Liver (tissue), 8 donors: ENCODE measurements at regions not wholly inside any gene's neighbourhood (a gene's known extent, or its start where the extent isn't known, plus 50 kb on each side); places are given as distances from the start of the nearest gene placed in this dataset.

Experiments used
- DNase-seq: peaks from one replicate; pipeline ENCODE4 v3.0.0-alpha.2; 2017; ENCODE audit warnings: low spot score
- H3K27ac ChIP-seq, 2 donors: one replicate each; pipeline ENCODE4 v1.7.0; 2013; ENCODE audit warnings: inconsistent platforms in 2 of 2, low read length in 2 of 2, control low read depth in 1 of 2, low read depth in 1 of 2, mild to moderate bottlenecking in 1 of 2
- H3K27me3 ChIP-seq, 4 donors: one replicate each; pipeline versions ENCODE4 v1.6.1 to v1.7.0; 2013; ENCODE audit warnings: low read length in 3 of 4, inconsistent platforms in 1 of 4, mild to moderate bottlenecking in 1 of 4, moderate library complexity in 1 of 4; ENCODE audit not compliant: control insufficient read depth in 4 of 4, insufficient read depth in 4 of 4
- H3K36me3 ChIP-seq, 4 donors: one replicate each; pipeline versions ENCODE4 v1.6.1 to v1.7.0; 2013; ENCODE audit warnings: low read length in 3 of 4, mild to moderate bottlenecking in 3 of 4, low read depth in 1 of 4, moderate library complexity in 1 of 4; ENCODE audit not compliant: control insufficient read depth in 4 of 4, insufficient read depth in 3 of 4
- H3K4me1 ChIP-seq, 4 donors: one replicate each; pipeline versions ENCODE4 v1.6.1 to v1.7.0; 2013; ENCODE audit warnings: low read length in 3 of 4, mild to moderate bottlenecking in 3 of 4, moderate library complexity in 1 of 4; ENCODE audit not compliant: control insufficient read depth in 4 of 4, insufficient read depth in 4 of 4
- H3K4me3 ChIP-seq, 3 donors: one replicate each; pipeline versions ENCODE4 v1.6.1 to v1.7.0; 2013; ENCODE audit warnings: low read length in 3 of 3, control low read depth in 1 of 3, low read depth in 1 of 3, mild to moderate bottlenecking in 1 of 3
- H3K9ac ChIP-seq, 2 donors: one replicate each; pipeline ENCODE4 v1.7.0; 2013; ENCODE audit warnings: low read length in 2 of 2, mild to moderate bottlenecking in 2 of 2, moderate library complexity in 2 of 2, control low read depth in 1 of 2, low read depth in 1 of 2
- H3K9me3 ChIP-seq, 4 donors: one replicate each; pipeline versions ENCODE4 v1.6.1 to v1.7.0; 2013; ENCODE audit warnings: low read length in 3 of 4; ENCODE audit not compliant: control insufficient read depth in 4 of 4
- ATF3 ChIP-seq: IDR thresholded peaks from 2 replicates; pipeline ENCODE4 v1.6.1; 2016; ENCODE audit warnings: antibody characterized with exemption
- CTCF ChIP-seq: fragments of 150-350 bp; IDR thresholded peaks from 2 replicates; pipeline ENCODE4 v1.5.1; 2017; ENCODE audit warnings: improper control_type of control experiment, low read depth, low read length; ENCODE audit not compliant: missing input control
- EGR1 ChIP-seq, 2 donors: IDR thresholded peaks; 2 replicates each; pipeline ENCODE4 v1.6.1; 2016 to 2018; ENCODE audit warnings: antibody characterized with exemption in 2 of 2, low read depth in 2 of 2
- FOXA1 ChIP-seq: IDR thresholded peaks from 2 replicates; pipeline ENCODE4 v1.6.1; 2016; ENCODE audit warnings: antibody characterized with exemption
- FOXA2 ChIP-seq: IDR thresholded peaks from 2 replicates; pipeline ENCODE4 v1.6.1; 2016; ENCODE audit warnings: antibody characterized with exemption
- GABPA ChIP-seq, 2 donors: IDR thresholded peaks in 1 of 2; conservative IDR thresholded peaks in 1 of 2; 2 replicates each; pipeline ENCODE4 v1.6.1; 2016; ENCODE audit warnings: antibody characterized with exemption in 2 of 2, mild to moderate bottlenecking in 1 of 2, moderate library complexity in 1 of 2
- HNF4A ChIP-seq, 2 donors: conservative IDR thresholded peaks; 2 replicates each; pipeline ENCODE4 v1.6.1; 2016; ENCODE audit warnings: antibody characterized with exemption in 2 of 2, mild to moderate bottlenecking in 2 of 2
- HNF4G ChIP-seq: IDR thresholded peaks from 2 replicates; pipeline ENCODE4 v1.6.1; 2016; ENCODE audit warnings: antibody characterized with exemption
- JUND ChIP-seq, 2 donors: IDR thresholded peaks; 2 replicates each; pipeline ENCODE4 v1.6.1; 2016; ENCODE audit warnings: antibody characterized with exemption in 2 of 2
- NR2F2 ChIP-seq: IDR thresholded peaks from 2 replicates; pipeline ENCODE4 v1.6.1; 2016; ENCODE audit warnings: antibody characterized with exemption
- RAD21 ChIP-seq, 2 donors: IDR thresholded peaks; 2 replicates each; pipeline ENCODE4 v1.6.1; 2016; ENCODE audit warnings: antibody characterized with exemption in 2 of 2, mild to moderate bottlenecking in 2 of 2
- REST ChIP-seq: IDR thresholded peaks from 2 replicates; pipeline ENCODE4 v1.6.1; 2016; ENCODE audit warnings: antibody characterized with exemption, mild to moderate bottlenecking
- RXRA ChIP-seq, 2 donors: IDR thresholded peaks; 2 replicates each; pipeline ENCODE4 v1.6.1; 2017 to 2018; ENCODE audit warnings: antibody characterized with exemption in 2 of 2, mild to moderate bottlenecking in 1 of 2
- SP1 ChIP-seq: IDR thresholded peaks from 2 replicates; pipeline ENCODE4 v1.6.1; 2018; ENCODE audit warnings: antibody characterized with exemption, mild to moderate bottlenecking
- TAF1 ChIP-seq: conservative IDR thresholded peaks from 2 replicates; pipeline ENCODE4 v1.6.1; 2016; ENCODE audit warnings: antibody characterized with exemption, mild to moderate bottlenecking
- YY1 ChIP-seq: IDR thresholded peaks from 2 replicates; pipeline ENCODE4 v1.6.1; 2016; ENCODE audit warnings: antibody characterized with exemption, mild to moderate bottlenecking
- WGBS: extraction: QIAGEN DNeasy Blood & Tissue Kit; methylation state at CpG from one replicate; pipeline ENCODE4 v1.1.7; 2013; 5-methylcytosine and 5-hydroxymethylcytosine counted together
- TF ChIP-seq, protein P1 (sequence below): IDR thresholded peaks from 2 replicates; pipeline ENCODE4 v1.6.1; 2016; ENCODE audit warnings: antibody characterized with exemption
- TF ChIP-seq, protein P2 (sequence below): IDR thresholded peaks from 2 replicates; pipeline ENCODE4 v1.6.1; 2016; ENCODE audit warnings: antibody characterized with exemption
- donor health status: healthy.
- donor health status: healthy.
- donor health status: healthy.
- donor health status: healthy.
- donor health status: healthy.

GRCh38 chr9:7690014-7690413 is 109.6 kb downstream of the DMAC1 start:
- Histone ChIP-seq H3K27ac (no peak overlapping the region), H3K9ac (no peak overlapping the region), H3K36me3 (no peaks in the 10 kb centered on the region), H3K4me3 (no peak overlapping the region), H3K27me3 (no peaks in the 10 kb centered on the region), H3K4me1 (no peaks in the 10 kb centered on the region), H3K9me3 (no peaks in the 10 kb centered on the region)
- TF ChIP-seq RAD21 (IDR thresholded peaks at IDR 0.05): no peak
- TF ChIP-seq, protein P1, sequence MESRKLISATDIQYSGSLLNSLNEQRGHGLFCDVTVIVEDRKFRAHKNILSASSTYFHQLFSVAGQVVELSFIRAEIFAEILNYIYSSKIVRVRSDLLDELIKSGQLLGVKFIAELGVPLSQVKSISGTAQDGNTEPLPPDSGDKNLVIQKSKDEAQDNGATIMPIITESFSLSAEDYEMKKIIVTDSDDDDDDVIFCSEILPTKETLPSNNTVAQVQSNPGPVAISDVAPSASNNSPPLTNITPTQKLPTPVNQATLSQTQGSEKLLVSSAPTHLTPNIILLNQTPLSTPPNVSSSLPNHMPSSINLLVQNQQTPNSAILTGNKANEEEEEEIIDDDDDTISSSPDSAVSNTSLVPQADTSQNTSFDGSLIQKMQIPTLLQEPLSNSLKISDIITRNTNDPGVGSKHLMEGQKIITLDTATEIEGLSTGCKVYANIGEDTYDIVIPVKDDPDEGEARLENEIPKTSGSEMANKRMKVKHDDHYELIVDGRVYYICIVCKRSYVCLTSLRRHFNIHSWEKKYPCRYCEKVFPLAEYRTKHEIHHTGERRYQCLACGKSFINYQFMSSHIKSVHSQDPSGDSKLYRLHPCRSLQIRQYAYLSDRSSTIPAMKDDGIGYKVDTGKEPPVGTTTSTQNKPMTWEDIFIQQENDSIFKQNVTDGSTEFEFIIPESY: no peak
- TF ChIP-seq EGR1 (IDR thresholded peaks at IDR 0.05; ENCODE audit: low read depth in 2 of 2): no peak
- TF ChIP-seq SP1: no peak
- no peak for TF ChIP-seq GABPA (IDR thresholded peaks at IDR 0.05 in 1 of 2, conservative IDR thresholded peaks at IDR 0.05 in 1 of 2)
- TF ChIP-seq JUND (IDR thresholded peaks at IDR 0.05): no peak
- TF ChIP-seq RXRA (IDR thresholded peaks at IDR 0.05): no peak
- no peak for TF ChIP-seq ATF3
- no peak for TF ChIP-seq YY1
- no peak for TF ChIP-seq CTCF
- TF ChIP-seq, protein P2, sequence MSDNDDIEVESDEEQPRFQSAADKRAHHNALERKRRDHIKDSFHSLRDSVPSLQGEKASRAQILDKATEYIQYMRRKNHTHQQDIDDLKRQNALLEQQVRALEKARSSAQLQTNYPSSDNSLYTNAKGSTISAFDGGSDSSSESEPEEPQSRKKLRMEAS: no peak
- TF ChIP-seq TAF1: no peak
- no peak for TF ChIP-seq HNF4G
- no peak for TF ChIP-seq NR2F2
- no peak for TF ChIP-seq FOXA1
- TF ChIP-seq FOXA2: no peak
- TF ChIP-seq HNF4A (conservative IDR thresholded peaks at IDR 0.05): no peak
- TF ChIP-seq REST: no peak
- no peak for DNase-seq

DNA sequence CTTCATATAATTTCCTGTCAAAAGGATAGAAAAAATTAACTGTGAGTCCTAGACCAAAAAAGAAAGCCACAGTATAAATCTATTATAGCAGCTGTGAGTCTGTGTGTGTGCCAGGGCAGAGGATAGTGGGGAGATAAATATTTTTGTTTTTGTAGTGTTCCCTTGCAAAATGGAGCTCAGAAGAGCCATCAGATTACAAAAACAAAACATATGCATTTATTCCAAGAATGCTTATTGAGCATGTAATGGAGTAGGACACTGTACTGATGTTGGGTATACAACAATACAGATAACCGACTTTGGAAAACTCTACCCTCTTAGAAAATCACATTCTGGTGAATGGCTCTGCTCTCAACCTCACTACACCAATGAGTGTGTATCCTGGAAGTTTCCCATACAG is 111.0 kb downstream of the DMAC1 start:
- WGBS: 61% methylated on average over 1 of the region's 1 CpG
- DNase-seq: no peak
- no peaks in the 10 kb centered on the region for H3K4me1 ChIP-seq

More for the DNA sequence above, 111.0 kb downstream of the DMAC1 start:
- Histone ChIP-seq H3K36me3 (no peaks in the 10 kb centered on the region), H3K9ac (no peak overlapping the region), H3K9me3 (no peaks in the 10 kb centered on the region), H3K4me3 (no peak overlapping the region), H3K27me3 (no peaks in the 10 kb centered on the region), H3K27ac (no peak overlapping the region)
- TF ChIP-seq HNF4G: no peak
- no peak for TF ChIP-seq ATF3
- no peak for TF ChIP-seq TAF1
- TF ChIP-seq, protein P2: no peak
- TF ChIP-seq HNF4A (conservative IDR thresholded peaks at IDR 0.05): no peak
- no peak for TF ChIP-seq SP1
- no peak for TF ChIP-seq YY1
- TF ChIP-seq JUND (IDR thresholded peaks at IDR 0.05): no peak
- TF ChIP-seq FOXA2: no peak
- TF ChIP-seq, protein P1: no peak
